BLaER1 treated with 17β-estradiol and CSF1 and Interleukin-3, amounts not matched to agents 10 nM and 100 nM (cell line): ENCODE measurements at regions not wholly inside any gene's neighbourhood (a gene's known extent, or its start where the extent isn't known, plus 50 kb on each side); places are given as distances from the start of the nearest gene placed in this dataset.

Experiments used
- H3K27ac ChIP-seq, 11 experiments: shearing (Covaris generic); formaldehyde crosslinking; 2 replicates each; pipeline ENCODE4 v1.8.1; 2022
- H3K27me3 ChIP-seq, 11 experiments: shearing (Covaris generic); formaldehyde crosslinking; 2 replicates each; pipeline ENCODE4 v1.8.1; 2022
- H3K36me3 ChIP-seq, 11 experiments: shearing (Covaris generic); formaldehyde crosslinking; 2 replicates each; pipeline ENCODE4 v1.8.1; 2022
- H3K4me1 ChIP-seq, 10 experiments: shearing (Covaris generic); formaldehyde crosslinking; 2 replicates each; pipeline ENCODE4 v1.8.1; 2022
- H3K4me2 ChIP-seq, 11 experiments: shearing (Covaris generic); formaldehyde crosslinking; 2 replicates each; pipeline ENCODE4 v1.8.1; 2022
- H3K4me3 ChIP-seq, 10 experiments: shearing (Covaris generic); formaldehyde crosslinking; 2 replicates each; pipeline ENCODE4 v1.8.1; 2022
- H3K9ac ChIP-seq, 11 experiments: shearing (Covaris generic); formaldehyde crosslinking; 2 replicates each; pipeline ENCODE4 v1.8.1; 2022
- H3K9me3 ChIP-seq, 11 experiments: shearing (Covaris generic); formaldehyde crosslinking; replicated peaks in 1 of 11; 2 replicates each; pipeline ENCODE4 v1.8.1; 2022
- H4K20me1 ChIP-seq, 11 experiments: shearing (Covaris generic); formaldehyde crosslinking; 2 replicates each; pipeline ENCODE4 v1.8.1; 2022
- Cebpa-rat ChIP-seq, 11 experiments: shearing (Covaris generic); IDR thresholded peaks; 2 replicates each; pipeline ENCODE4 v1.8.1; 2022

DNA sequence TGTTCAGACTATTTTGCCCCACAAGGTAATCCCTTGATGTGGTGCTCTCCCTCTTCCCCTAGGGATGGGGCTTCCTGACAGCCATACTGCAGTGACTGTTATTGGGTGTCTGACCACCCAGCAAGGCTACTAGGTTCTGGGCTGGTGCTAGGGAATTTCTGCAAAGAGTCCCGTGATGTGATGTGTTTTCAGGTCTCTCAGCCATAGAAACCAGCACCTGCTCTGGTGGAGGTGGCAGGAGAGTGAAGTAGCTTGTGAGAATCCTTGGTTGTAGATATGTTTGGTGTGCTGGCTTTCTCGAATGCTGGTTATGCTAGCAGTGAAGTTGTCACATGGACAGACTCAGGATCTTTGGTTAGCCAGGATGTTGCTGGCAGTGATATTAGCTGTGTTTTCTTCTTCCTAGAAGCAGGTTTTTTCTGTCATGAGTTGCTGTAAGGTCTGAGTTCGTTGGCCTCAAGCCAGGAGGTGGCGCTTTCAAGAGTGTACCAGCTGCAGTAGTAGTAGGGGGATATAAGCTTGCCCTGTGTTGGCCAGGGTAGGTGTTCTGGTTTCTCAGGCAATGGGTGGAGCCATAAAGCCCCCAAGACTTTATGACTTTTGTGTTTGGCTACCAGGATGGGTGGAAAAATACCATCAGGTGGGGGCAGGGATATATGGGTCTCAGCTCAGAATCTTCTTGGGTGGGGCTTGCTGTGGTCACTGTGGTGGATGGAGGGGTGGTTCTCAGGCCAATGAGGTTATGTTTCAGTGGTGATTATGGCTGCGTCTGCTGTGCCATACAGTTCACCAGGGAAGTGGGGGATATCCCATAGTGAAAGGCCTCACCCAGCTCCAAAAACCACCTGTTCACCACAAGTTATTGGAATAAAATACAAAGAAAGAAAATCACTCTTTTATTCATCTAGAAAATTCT, 1112.3 kb downstream of the KCNT2 start:
- Histone ChIP-seq H4K20me1 (no peaks in the 10 kb centered on the region), H3K4me1 (no peaks in the 10 kb centered on the region), H3K27me3 (no peaks in the 10 kb centered on the region), H3K36me3 (no peaks in the 10 kb centered on the region), H3K4me2 (no peak overlapping the region), H3K4me3 (no peak overlapping the region), H3K9ac (no peak overlapping the region), H3K27ac (no peak overlapping the region), H3K9me3 (no peaks in the 10 kb centered on the region)
- TF ChIP-seq Cebpa-rat (IDR thresholded peaks at IDR 0.05) = no peak

DNA sequence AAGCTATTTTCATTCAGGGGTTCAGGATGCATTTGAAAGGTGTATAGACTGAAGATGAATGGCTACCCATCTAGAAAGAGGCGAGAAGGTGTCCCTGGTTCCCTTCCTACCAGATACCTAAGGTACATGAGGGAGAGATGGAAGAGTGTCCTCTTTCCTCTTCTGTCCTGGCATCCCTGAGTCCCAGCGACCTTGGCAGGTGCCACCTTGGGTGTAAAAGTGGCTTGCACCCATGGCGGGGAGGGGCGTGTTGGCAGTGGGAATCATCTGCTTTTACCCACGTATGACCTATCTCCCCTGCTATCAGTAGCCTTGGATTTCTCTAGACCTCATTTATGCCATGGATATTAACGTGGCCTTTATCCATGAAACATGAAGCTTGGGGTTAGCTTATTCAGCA, 1126.1 kb downstream of the KCNT2 start:
- no peak overlapping the region for H3K4me3 ChIP-seq
- no peak for TF ChIP-seq Cebpa-rat (IDR thresholded peaks at IDR 0.05)

DNA sequence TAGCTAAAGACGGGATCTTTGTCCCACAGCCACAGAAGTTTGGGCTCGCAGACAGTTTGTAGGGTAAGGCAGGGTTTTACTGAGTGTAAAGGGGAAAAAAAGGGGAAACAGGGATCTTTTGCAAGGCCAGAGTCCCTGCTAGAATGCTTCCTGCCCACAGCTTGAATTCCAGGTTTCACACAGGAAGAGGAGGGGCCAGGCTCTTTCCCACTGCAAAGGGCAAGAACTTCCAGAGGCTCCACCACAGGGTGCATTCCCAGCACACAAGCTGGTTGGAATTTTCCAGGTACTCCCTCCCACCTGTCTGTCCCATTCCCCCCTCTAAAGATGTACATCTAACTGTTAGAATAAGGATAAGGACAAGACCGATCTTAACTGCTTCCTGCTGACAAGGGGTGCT, 1126.9 kb downstream of the KCNT2 start:
- no peaks in the 10 kb centered on the region for H3K27me3 ChIP-seq
- H3K27ac ChIP-seq = no peak overlapping the region
- H3K9me3 ChIP-seq = peaks cover 6 to 12% (median 8%) of the 10 kb centered on the region in 11 experiments; a peak in 16 of 22 replicates
- no peak overlapping the region for H3K9ac ChIP-seq
- no peak overlapping the region for H3K4me3 ChIP-seq
- H3K36me3 ChIP-seq = no peaks in the 10 kb centered on the region
- H4K20me1 ChIP-seq = no peaks in the 10 kb centered on the region
- TF ChIP-seq Cebpa-rat (IDR thresholded peaks at IDR 0.05) = no peak
- peak overlapping the region in 2 of 11 experiments; percentile 27 to 38; a peak in 2 of 22 replicates for H3K4me2 ChIP-seq
- peaks cover 0 to 6% (median 0%) of the 10 kb centered on the region in 10 experiments; a peak in 3 of 20 replicates for H3K4me1 ChIP-seq

More for the DNA sequence above, 1126.1 kb downstream of the KCNT2 start:
- H3K27ac ChIP-seq = no peak overlapping the region
- no peak overlapping the region for H3K9ac ChIP-seq
- no peak overlapping the region for H3K4me2 ChIP-seq
- no peaks in the 10 kb centered on the region for H3K36me3 ChIP-seq
- H3K9me3 ChIP-seq = peaks cover 7 to 14% (median 10%) of the 10 kb centered on the region in 11 experiments; a peak in 16 of 22 replicates
- H4K20me1 ChIP-seq = no peaks in the 10 kb centered on the region
- peaks cover 0 to 6% (median 0%) of the 10 kb centered on the region in 10 experiments; a peak in 3 of 20 replicates for H3K4me1 ChIP-seq
- H3K27me3 ChIP-seq = no peaks in the 10 kb centered on the region

DNA sequence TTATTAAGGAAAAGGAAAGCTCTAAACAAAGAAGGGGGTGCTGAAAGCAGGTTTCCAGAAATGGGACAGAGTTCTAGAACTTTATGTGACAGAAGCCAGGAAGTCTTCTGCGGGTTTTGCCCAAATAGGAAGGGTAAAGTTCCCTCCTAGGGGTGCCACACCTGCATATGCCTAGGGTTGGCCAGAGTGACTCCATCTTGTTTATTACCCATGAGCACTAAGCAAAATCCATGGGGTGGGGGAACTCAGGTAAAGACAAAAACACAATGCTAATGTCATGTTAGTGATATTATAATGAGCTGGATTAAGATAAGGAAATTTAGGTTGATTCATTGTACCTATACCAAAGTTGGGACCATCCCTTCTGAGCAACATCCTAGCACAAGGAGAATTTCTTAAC, 1132.7 kb downstream of the KCNT2 start:
- Histone ChIP-seq H3K27me3 (no peaks in the 10 kb centered on the region), H3K27ac (no peak overlapping the region), H3K36me3 (no peaks in the 10 kb centered on the region), H3K4me3 (no peak overlapping the region), H4K20me1 (no peaks in the 10 kb centered on the region), H3K4me1 (no peaks in the 10 kb centered on the region), H3K9me3 (peaks cover 0 to 13% (median 5%) of the 10 kb centered on the region in 11 experiments; a peak in 10 of 22 replicates), H3K4me2 (no peak overlapping the region), H3K9ac (no peak overlapping the region)
- no peak for TF ChIP-seq Cebpa-rat (IDR thresholded peaks at IDR 0.05)

DNA sequence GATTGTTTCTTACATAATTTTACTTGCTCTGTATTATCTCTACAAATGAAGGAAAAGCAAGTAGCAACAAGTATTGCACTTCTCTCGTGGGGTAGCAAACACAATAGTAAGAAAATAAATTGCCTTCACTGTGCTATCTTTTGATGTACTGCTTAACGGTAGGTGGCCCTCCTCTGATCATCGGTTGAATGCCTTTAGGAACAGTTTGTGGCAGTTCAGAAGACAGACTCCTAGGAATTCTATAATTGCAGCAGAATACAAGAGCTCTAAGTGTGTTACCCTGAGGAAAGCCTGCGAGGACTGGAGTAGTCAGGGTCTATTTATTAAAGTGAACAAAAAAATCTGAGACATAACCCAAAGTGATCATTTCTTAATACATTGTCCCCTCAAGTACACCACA, 1135.9 kb downstream of the KCNT2 start:
- Histone ChIP-seq H3K4me2 (no peak overlapping the region), H3K4me3 (no peak overlapping the region), H3K36me3 (no peaks in the 10 kb centered on the region), H3K9ac (no peak overlapping the region), H3K27me3 (no peaks in the 10 kb centered on the region), H3K9me3 (peaks cover 0 to 13% (median 5%) of the 10 kb centered on the region in 11 experiments; a peak in 10 of 22 replicates), H4K20me1 (no peaks in the 10 kb centered on the region), H3K27ac (no peak overlapping the region), H3K4me1 (no peaks in the 10 kb centered on the region)
- no peak for TF ChIP-seq Cebpa-rat (IDR thresholded peaks at IDR 0.05)

DNA sequence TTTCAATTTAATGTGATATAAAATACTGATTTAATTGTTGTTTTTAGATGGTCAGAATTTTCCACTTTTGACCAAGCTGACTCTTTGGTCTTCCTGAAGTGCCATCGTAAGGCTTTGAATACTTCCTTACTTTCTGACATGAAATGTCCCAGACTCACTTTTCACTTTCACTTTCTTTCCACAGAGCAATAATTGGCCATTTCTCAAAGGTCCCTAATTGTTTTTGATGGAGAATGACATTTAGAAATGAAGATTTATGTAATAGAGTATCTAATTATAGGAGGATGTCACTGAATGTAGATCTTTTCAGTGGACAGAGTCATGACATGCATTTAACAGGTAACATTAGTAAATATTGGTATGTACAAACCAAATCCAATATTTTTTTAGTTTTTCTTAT, 1141.6 kb downstream of the KCNT2 start:
- Histone ChIP-seq H3K27me3 (no peaks in the 10 kb centered on the region), H3K4me3 (no peak overlapping the region), H3K9me3 (peaks cover 0 to 5% (median 0%) of the 10 kb centered on the region in 11 experiments; a peak in 1 of 22 replicates), H3K27ac (no peak overlapping the region), H3K4me1 (no peaks in the 10 kb centered on the region), H3K4me2 (no peak overlapping the region), H4K20me1 (no peaks in the 10 kb centered on the region), H3K36me3 (no peaks in the 10 kb centered on the region), H3K9ac (no peak overlapping the region)
- TF ChIP-seq Cebpa-rat (IDR thresholded peaks at IDR 0.05) = no peak

DNA sequence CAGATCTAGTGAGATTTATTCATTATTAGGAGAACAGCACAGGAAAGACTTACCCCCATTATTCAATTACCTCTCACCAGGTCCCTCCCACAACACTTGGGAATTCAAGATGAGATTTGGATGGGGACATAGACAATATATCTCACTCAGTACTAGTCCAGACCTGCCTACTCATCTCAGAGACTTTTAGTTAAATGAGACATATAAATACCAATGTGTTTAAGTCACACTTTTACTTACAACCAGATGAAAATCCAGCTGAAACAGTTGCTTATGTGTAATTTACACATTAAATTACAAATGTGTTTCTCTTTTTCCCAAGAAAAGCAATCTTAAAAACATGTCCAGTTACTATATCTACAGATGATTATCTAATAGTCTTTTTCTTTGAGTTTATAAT, 1145.6 kb downstream of the KCNT2 start:
- H3K4me2 ChIP-seq = no peak overlapping the region
- H3K27ac ChIP-seq = no peak overlapping the region
- no peaks in the 10 kb centered on the region for H3K36me3 ChIP-seq
- H3K4me1 ChIP-seq = no peaks in the 10 kb centered on the region
- no peak overlapping the region for H3K4me3 ChIP-seq
- TF ChIP-seq Cebpa-rat (IDR thresholded peaks at IDR 0.05) = no peak
- H3K9me3 ChIP-seq = peaks cover 0 to 5% (median 0%) of the 10 kb centered on the region in 11 experiments; a peak in 1 of 22 replicates
- H3K9ac ChIP-seq = no peak overlapping the region
- H4K20me1 ChIP-seq = no peaks in the 10 kb centered on the region
- no peaks in the 10 kb centered on the region for H3K27me3 ChIP-seq

DNA sequence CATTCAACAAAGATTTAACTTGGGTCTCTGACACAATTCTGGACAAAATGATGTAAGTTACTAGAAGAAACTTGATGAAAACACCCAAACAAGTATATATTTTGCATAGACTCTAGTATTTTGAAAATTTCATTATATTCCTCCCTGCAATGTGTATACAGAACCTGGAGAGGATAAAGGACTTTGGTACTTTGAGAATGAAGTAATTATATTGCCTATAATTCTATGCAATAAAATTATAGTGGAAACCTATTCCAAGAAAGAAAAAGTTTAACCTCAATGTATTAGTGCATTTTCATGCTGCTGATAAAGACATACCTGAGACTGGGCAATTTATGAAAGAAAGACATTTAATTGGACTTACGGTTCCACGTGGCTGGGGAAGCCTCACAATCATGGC, 1146.1 kb downstream of the KCNT2 start:
- H3K9ac ChIP-seq = no peak overlapping the region
- H3K27ac ChIP-seq = no peak overlapping the region
- H3K4me1 ChIP-seq = no peaks in the 10 kb centered on the region
- no peak overlapping the region for H3K4me3 ChIP-seq
- H3K9me3 ChIP-seq = peaks cover 0 to 5% (median 0%) of the 10 kb centered on the region in 11 experiments; a peak in 1 of 22 replicates
- no peak overlapping the region for H3K4me2 ChIP-seq
- no peaks in the 10 kb centered on the region for H3K27me3 ChIP-seq
- no peak for TF ChIP-seq Cebpa-rat (IDR thresholded peaks at IDR 0.05)
- H3K36me3 ChIP-seq = no peaks in the 10 kb centered on the region
- H4K20me1 ChIP-seq = no peaks in the 10 kb centered on the region

DNA sequence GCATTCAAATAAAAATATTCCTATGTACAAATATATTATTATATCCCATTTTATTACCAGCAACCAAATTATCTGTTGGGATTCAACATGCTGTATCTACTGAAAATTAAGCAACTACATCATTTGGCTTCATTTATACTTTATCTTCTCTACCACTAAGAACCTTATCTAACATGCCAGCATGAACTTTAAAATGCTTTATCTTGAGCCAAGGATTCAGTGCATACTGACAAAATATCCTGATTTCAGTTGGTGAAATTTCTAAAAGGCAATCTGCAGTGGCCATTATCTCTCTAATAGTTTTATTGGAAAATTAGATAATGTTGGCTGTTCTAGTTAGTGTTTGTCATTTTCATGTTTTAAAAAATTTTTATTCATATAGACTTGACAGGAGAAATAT, 1149.9 kb downstream of the KCNT2 start:
- H3K9me3 ChIP-seq = peaks cover 0 to 5% (median 0%) of the 10 kb centered on the region in 11 experiments; a peak in 1 of 22 replicates
- no peaks in the 10 kb centered on the region for H3K4me1 ChIP-seq
- H3K27me3 ChIP-seq = no peaks in the 10 kb centered on the region
- H3K4me3 ChIP-seq = no peak overlapping the region
- H3K36me3 ChIP-seq = no peaks in the 10 kb centered on the region
- H4K20me1 ChIP-seq = no peaks in the 10 kb centered on the region
- no peak for TF ChIP-seq Cebpa-rat (IDR thresholded peaks at IDR 0.05)
- H3K4me2 ChIP-seq = no peak overlapping the region
- H3K27ac ChIP-seq = no peak overlapping the region
- no peak overlapping the region for H3K9ac ChIP-seq

DNA sequence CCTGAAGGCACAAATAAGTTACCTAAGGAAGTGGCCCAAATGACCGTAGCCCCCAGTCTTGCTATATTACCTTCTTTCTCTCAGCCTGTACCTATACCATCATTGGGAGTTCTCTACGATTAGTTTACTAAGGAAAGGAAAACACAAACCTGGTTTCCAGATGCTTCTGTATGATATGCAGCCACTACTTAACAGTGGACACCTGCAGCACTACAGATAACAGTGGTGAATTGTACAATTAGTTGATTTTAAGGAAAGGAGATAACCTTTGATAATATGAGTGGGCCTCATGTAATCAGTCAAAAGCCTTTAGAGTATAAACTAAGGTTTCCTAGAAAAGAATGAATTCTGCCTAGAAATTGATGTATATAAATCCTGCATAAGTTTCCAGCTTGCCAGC, 1157.4 kb downstream of the KCNT2 start:
- no peaks in the 10 kb centered on the region for H3K9me3 ChIP-seq
- H3K4me3 ChIP-seq = no peak overlapping the region
- H3K27ac ChIP-seq = no peak overlapping the region
- no peak overlapping the region for H3K9ac ChIP-seq
- H3K4me2 ChIP-seq = no peak overlapping the region
- TF ChIP-seq Cebpa-rat (IDR thresholded peaks at IDR 0.05) = no peak
- H3K4me1 ChIP-seq = no peaks in the 10 kb centered on the region
- H3K27me3 ChIP-seq = no peaks in the 10 kb centered on the region
- no peaks in the 10 kb centered on the region for H4K20me1 ChIP-seq
- H3K36me3 ChIP-seq = no peaks in the 10 kb centered on the region
